WTC11 (cell line): ENCODE measurements at regions not wholly inside any gene's neighbourhood (a gene's known extent, or its start where the extent isn't known, plus 50 kb on each side); places are given as distances from the start of the nearest gene placed in this dataset.

ENCODE experiments used
- ATAC-seq: fragments of 200-7000 bp; cut with Tn5 transposase; 2 replicates; pipeline ENCODE4 v1.10.0; 2021; ENCODE audit warnings: mild to moderate bottlenecking, moderate library complexity
- CTCF ChIA-PET: fragments of 300-600 bp; sonication (Branson Sonifier 250); formaldehyde crosslinking; loops from one replicate; lab custom pipeline; 2021; ENCODE audit warnings: antibody characterized with exemption; lab: Charles Lee
- POLR2A ChIA-PET: fragments of 350-600 bp; sonication (Branson Sonifier 250); formaldehyde crosslinking; loops from one replicate; lab custom pipeline; 2021; ENCODE audit warnings: antibody characterized with exemption; lab: Charles Lee
- DNase-seq: peaks from one replicate; pipeline ENCODE4 v3.0.0; 2021; ENCODE audit warnings: low spot score
- H3K27ac Mint-ChIP-seq: 2 replicates; pipeline ENCODE4 v1.8.0; 2021; ENCODE audit warnings: mixed read lengths
- H3K27me3 Mint-ChIP-seq: 2 replicates; pipeline ENCODE4 v1.8.0; 2021; ENCODE audit warnings: low read depth, mild to moderate bottlenecking, moderate library complexity, mixed read lengths
- H3K36me3 Mint-ChIP-seq: 2 replicates; pipeline ENCODE4 v1.8.0; 2021; ENCODE audit warnings: mixed read lengths
- H3K4me1 Mint-ChIP-seq: 2 replicates; pipeline ENCODE4 v1.8.0; 2022; ENCODE audit warnings: mixed read lengths
- H3K4me3 Mint-ChIP-seq: 2 replicates; pipeline ENCODE4 v1.8.0; 2021; ENCODE audit warnings: mild to moderate bottlenecking, moderate library complexity, mixed read lengths
- H3K9me3 Mint-ChIP-seq: 2 replicates; pipeline ENCODE4 v1.8.0; 2021; ENCODE audit warnings: mixed read lengths
- ATF1 ChIP-seq: sonication (generic); formaldehyde crosslinking; IDR thresholded peaks from 2 replicates; pipeline ENCODE4 v1.8.1; 2023; ENCODE audit warnings: mild to moderate bottlenecking, moderate library complexity, missing genetic modification reagents
- CTCF ChIP-seq: fragments of 200-600 bp; IDR thresholded peaks from 2 replicates; pipeline ENCODE4 v1.8.0; 2022; ENCODE audit warnings: antibody characterized with exemption
- EMX1 ChIP-seq: fragments of 250-450 bp; sonication (Bioruptor Pico); IDR thresholded peaks from 2 replicates; pipeline ENCODE4 v1.8.0; 2021; ENCODE audit warnings: mild to moderate bottlenecking
- ETV6 ChIP-seq: sonication (generic); formaldehyde crosslinking; IDR thresholded peaks from 2 replicates; pipeline ENCODE4 v1.8.1; 2022; ENCODE audit warnings: mild to moderate bottlenecking, missing genetic modification reagents
- FOXP1 ChIP-seq: sonication (generic); formaldehyde crosslinking; IDR thresholded peaks from 2 replicates; pipeline ENCODE4 v1.8.0; 2022; ENCODE audit warnings: missing genetic modification reagents, mild to moderate bottlenecking, moderate library complexity, borderline replicate concordance
- HMGA2 ChIP-seq: fragments of 250-450 bp; sonication (Bioruptor Pico); IDR thresholded peaks from 2 replicates; pipeline ENCODE4 v1.4.0; 2021; ENCODE audit warnings: mild to moderate bottlenecking, moderate library complexity
- JAZF1 ChIP-seq: fragments of 250-450 bp; sonication (Bioruptor Pico); IDR thresholded peaks from 2 replicates; pipeline ENCODE4 v1.9.0; 2021; ENCODE audit warnings: moderate library complexity, mild to moderate bottlenecking, inconsistent platforms
- NFYB ChIP-seq: sonication (generic); formaldehyde crosslinking; conservative IDR thresholded peaks from 2 replicates; pipeline ENCODE4 v1.8.0; 2022; ENCODE audit warnings: low read depth, missing genetic modification reagents
- PREB ChIP-seq: sonication (generic); formaldehyde crosslinking; IDR thresholded peaks from 2 replicates; pipeline ENCODE4 v1.8.1; 2022; ENCODE audit warnings: mild to moderate bottlenecking, missing genetic modification reagents, moderate library complexity, borderline replicate concordance
- RELA ChIP-seq: sonication (generic); formaldehyde crosslinking; IDR thresholded peaks from 2 replicates; pipeline ENCODE4 v1.8.1; 2022; ENCODE audit warnings: missing genetic modification reagents, mild to moderate bottlenecking, borderline replicate concordance
- RORB ChIP-seq: fragments of 250-450 bp; sonication (Bioruptor Pico); IDR thresholded peaks from 2 replicates; pipeline ENCODE4 v1.9.0; 2021; ENCODE audit warnings: mild to moderate bottlenecking
- SMAD3 ChIP-seq: sonication (generic); formaldehyde crosslinking; IDR thresholded peaks from 2 replicates; pipeline ENCODE4 v1.8.0; 2022; ENCODE audit warnings: missing genetic modification reagents, mild to moderate bottlenecking, borderline replicate concordance
- TCF7 ChIP-seq: sonication (generic); formaldehyde crosslinking; IDR thresholded peaks from 2 replicates; pipeline ENCODE4 v1.8.0; 2022; ENCODE audit warnings: mild to moderate bottlenecking, low read depth, missing genetic modification reagents, moderate library complexity
- TEAD1 ChIP-seq: sonication (generic); formaldehyde crosslinking; IDR thresholded peaks from 2 replicates; pipeline ENCODE4 v1.8.0; 2022; ENCODE audit warnings: mild to moderate bottlenecking, missing genetic modification reagents
- ZBTB21 ChIP-seq: sonication (generic); formaldehyde crosslinking; IDR thresholded peaks from 2 replicates; pipeline ENCODE4 v1.8.1; 2023; ENCODE audit warnings: mild to moderate bottlenecking, missing genetic modification reagents, borderline replicate concordance
- ZNF138 ChIP-seq: sonication (generic); formaldehyde crosslinking; conservative IDR thresholded peaks from 2 replicates; pipeline ENCODE4 v1.8.1; 2022; ENCODE audit warnings: mild to moderate bottlenecking, moderate library complexity, missing genetic modification reagents
- ZNF423 ChIP-seq: fragments of 250-450 bp; sonication (Bioruptor Pico); IDR thresholded peaks from 2 replicates; pipeline ENCODE4 v2.1.2; 2022; ENCODE audit warnings: mild to moderate bottlenecking, moderate library complexity
- ZNF425 ChIP-seq: fragments of 250-450 bp; sonication (Bioruptor Pico); conservative IDR thresholded peaks from 2 replicates; pipeline ENCODE4 v1.9.0; 2021; ENCODE audit warnings: mild to moderate bottlenecking
- TF ChIP-seq, protein P1 (sequence below): fragments of 250-450 bp; sonication (Bioruptor Pico); IDR thresholded peaks from 2 replicates; pipeline ENCODE4 v1.9.0; 2021; ENCODE audit warnings: mild to moderate bottlenecking, borderline replicate concordance

- Mint-ChIP-seq H3K4me3 (no peak overlapping the region), H3K36me3 (peaks cover 24% of the 10 kb centered on the region), H3K27ac (no peak overlapping the region), H3K9me3 (peaks cover 32% of the 10 kb centered on the region), H3K27me3 (no peaks in the 10 kb centered on the region)
- no peak for TF ChIP-seq ETV6 (CRISPR knock-in tag)
- no peak for TF ChIP-seq TCF7
- TF ChIP-seq CTCF, result no peak
- TF ChIP-seq, protein P1, sequence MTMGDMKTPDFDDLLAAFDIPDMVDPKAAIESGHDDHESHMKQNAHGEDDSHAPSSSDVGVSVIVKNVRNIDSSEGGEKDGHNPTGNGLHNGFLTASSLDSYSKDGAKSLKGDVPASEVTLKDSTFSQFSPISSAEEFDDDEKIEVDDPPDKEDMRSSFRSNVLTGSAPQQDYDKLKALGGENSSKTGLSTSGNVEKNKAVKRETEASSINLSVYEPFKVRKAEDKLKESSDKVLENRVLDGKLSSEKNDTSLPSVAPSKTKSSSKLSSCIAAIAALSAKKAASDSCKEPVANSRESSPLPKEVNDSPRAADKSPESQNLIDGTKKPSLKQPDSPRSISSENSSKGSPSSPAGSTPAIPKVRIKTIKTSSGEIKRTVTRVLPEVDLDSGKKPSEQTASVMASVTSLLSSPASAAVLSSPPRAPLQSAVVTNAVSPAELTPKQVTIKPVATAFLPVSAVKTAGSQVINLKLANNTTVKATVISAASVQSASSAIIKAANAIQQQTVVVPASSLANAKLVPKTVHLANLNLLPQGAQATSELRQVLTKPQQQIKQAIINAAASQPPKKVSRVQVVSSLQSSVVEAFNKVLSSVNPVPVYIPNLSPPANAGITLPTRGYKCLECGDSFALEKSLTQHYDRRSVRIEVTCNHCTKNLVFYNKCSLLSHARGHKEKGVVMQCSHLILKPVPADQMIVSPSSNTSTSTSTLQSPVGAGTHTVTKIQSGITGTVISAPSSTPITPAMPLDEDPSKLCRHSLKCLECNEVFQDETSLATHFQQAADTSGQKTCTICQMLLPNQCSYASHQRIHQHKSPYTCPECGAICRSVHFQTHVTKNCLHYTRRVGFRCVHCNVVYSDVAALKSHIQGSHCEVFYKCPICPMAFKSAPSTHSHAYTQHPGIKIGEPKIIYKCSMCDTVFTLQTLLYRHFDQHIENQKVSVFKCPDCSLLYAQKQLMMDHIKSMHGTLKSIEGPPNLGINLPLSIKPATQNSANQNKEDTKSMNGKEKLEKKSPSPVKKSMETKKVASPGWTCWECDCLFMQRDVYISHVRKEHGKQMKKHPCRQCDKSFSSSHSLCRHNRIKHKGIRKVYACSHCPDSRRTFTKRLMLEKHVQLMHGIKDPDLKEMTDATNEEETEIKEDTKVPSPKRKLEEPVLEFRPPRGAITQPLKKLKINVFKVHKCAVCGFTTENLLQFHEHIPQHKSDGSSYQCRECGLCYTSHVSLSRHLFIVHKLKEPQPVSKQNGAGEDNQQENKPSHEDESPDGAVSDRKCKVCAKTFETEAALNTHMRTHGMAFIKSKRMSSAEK, result no peak
- no peak for TF ChIP-seq RELA (CRISPR knock-in tag)
- TF ChIP-seq SMAD3 (CRISPR knock-in tag), result no peak
- TF ChIP-seq, all 79 proteins: peak for 0
- peaks cover 3% of the 10 kb centered on the region for H3K4me1 Mint-ChIP-seq
- no peak for DNase-seq
- no peak for ATAC-seq
- ChIA-PET POLR2A (no interaction called here), CTCF (no interaction called here)
Measured at GRCh38 chr4:132276989-132277388, 872.1 kb upstream of the PCDH10 start.

GRCh38 chr4:132281733-132282132, 867.4 kb upstream of the PCDH10 start:
- POLR2A ChIA-PET, result no interaction called here
- Mint-ChIP-seq H3K27me3 (peaks cover 4% of the 10 kb centered on the region; the same call in 1 of the 2 replicates), H3K36me3 (peaks cover 39% of the 10 kb centered on the region), H3K9me3 (peaks cover 42% of the 10 kb centered on the region), H3K27ac (no peak overlapping the region), H3K4me3 (no peak overlapping the region), H3K4me1 (peaks cover 19% of the 10 kb centered on the region)
- CTCF ChIA-PET, result no interaction called here
- DNase-seq (no peak), ATAC-seq (no peak)
- TF ChIP-seq RORB (CRISPR knock-in tag) (no peak), NFYB (CRISPR knock-in tag) (no peak)

- ChIA-PET CTCF (no interaction called here), POLR2A (no interaction called here)
- no peak overlapping the region for H3K4me3 Mint-ChIP-seq
- no peak for TF ChIP-seq PREB (CRISPR knock-in tag)
- TF ChIP-seq ZNF138 (CRISPR knock-in tag), result no peak
- TF ChIP-seq HMGA2 (CRISPR knock-in tag), result no peak
- no peak for DNase-seq
- H3K36me3 Mint-ChIP-seq, result peaks cover 27% of the 10 kb centered on the region
- ATAC-seq, result no peak
- peaks cover 19% of the 10 kb centered on the region for H3K4me1 Mint-ChIP-seq
- H3K27me3 Mint-ChIP-seq, result peaks cover 4% of the 10 kb centered on the region; the same call in 1 of the 2 replicates
- no peak overlapping the region for H3K27ac Mint-ChIP-seq
- peaks cover 34% of the 10 kb centered on the region for H3K9me3 Mint-ChIP-seq
Measured at GRCh38 chr4:132284910-132285426, 864.1 kb upstream of the PCDH10 start.

DNA sequence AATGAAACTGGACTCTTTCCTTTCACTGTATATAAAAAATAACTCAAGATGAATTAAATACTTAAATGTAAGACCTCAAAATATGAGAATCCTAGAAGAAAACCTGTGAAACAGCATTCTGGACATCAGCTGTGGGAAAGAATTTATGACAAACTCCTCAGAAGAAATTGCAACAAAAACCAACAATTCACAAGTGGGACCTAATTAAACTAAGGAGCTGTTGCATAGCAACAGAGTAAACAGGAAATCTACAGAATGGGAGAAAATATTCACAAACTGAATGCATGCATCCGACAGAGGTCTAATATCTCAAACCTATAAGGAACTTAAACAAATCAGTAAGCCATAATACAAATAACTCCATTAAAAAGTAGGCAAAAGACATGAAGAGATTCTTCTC, 851.7 kb upstream of the PCDH10 start:
- Mint-ChIP-seq H3K4me3 (no peak overlapping the region), H3K27me3 (no peaks in the 10 kb centered on the region), H3K9me3 (no peaks in the 10 kb centered on the region), H3K4me1 (peaks cover 5% of the 10 kb centered on the region), H3K36me3 (no peaks in the 10 kb centered on the region), H3K27ac (no peak overlapping the region)
- ATAC-seq (no peak), DNase-seq (no peak)
- ChIA-PET POLR2A (no interaction called here), CTCF (no interaction called here)
- no peak for TF ChIP-seq JAZF1
- TF ChIP-seq FOXP1 (CRISPR knock-in tag), result no peak
- no peak for TF ChIP-seq TEAD1
- no peak for TF ChIP-seq CTCF
- no peak for TF ChIP-seq ZBTB21 (CRISPR knock-in tag)
- no peak for TF ChIP-seq ZNF423 (CRISPR knock-in tag)
- no peak for TF ChIP-seq ATF1 (CRISPR knock-in tag)
- no peak for TF ChIP-seq ZNF425
- no peak for TF ChIP-seq EMX1 (CRISPR knock-in tag)
